ENCODE measurements at regions not wholly inside any gene's neighbourhood (a gene's known extent, or its start where the extent isn't known, plus 50 kb on each side); places are given as distances from the start of the nearest gene placed in this dataset.

- TF ChIP-seq FOXM1 (IDR thresholded peaks at IDR 0.05; ENCODE audit: borderline replicate concordance) (no peak), SP1 (IDR thresholded peaks at IDR 0.05) (no peak), ARNT (IDR thresholded peaks at IDR 0.05) (no peak), ZNF384 (IDR thresholded peaks at IDR 0.05) (no peak), ELF4 (IDR thresholded peaks at IDR 0.05) (no peak), LEF1 (IDR thresholded peaks at IDR 0.05; ENCODE audit: borderline replicate concordance) (no peak), SUZ12 (IDR thresholded peaks at IDR 0.05) (no peak), NFRKB (IDR thresholded peaks at IDR 0.05) (no peak), BHLHE40 (IDR thresholded peaks at IDR 0.05; ENCODE audit: borderline replicate concordance) (no peak), PKNOX1 (IDR thresholded peaks at IDR 0.05) (no peak), FOXK2 (IDR thresholded peaks at IDR 0.05) (no peak), L3MBTL2 (conservative IDR thresholded peaks at IDR 0.05) (no peak), TARDBP (IDR thresholded peaks at IDR 0.05) (no peak), FOXA1 (IDR thresholded peaks at IDR 0.05) (no peak)
These were observed 275.6 kb downstream of the CCSER2 start for GRCh38 chr10:84603971-84604370.

Measured in HEK293T (cell line).